RCC 7860 (cell line): ENCODE measurements at regions not wholly inside any gene's neighbourhood (a gene's known extent, or its start where the extent isn't known, plus 50 kb on each side); places are given as distances from the start of the nearest gene placed in this dataset.
"Not testable (repeated sequence)": the region's sequence is repeated elsewhere in the genome, so short reads cannot be mapped to it uniquely, and the experiment has no call there.

ENCODE experiments used
- DNase-seq: peaks from one replicate; pipeline ENCODE4 v3.0.0-alpha.2; 2015; ENCODE audit warnings: low spot score
- FAIRE-seq: peaks from 2 replicates; lab custom pipeline; 2012; peaks lifted over from hg19 to GRCh38; lab: Jason Lieb, UNC

GRCh38 chr9:25472085-25472607, 206.1 kb downstream of the TUSC1 start:
- no peak for DNase-seq
- no peak for FAIRE-seq

- DNase-seq (no peak), FAIRE-seq (no peak)
These were observed 216.8 kb downstream of the TUSC1 start for GRCh38 chr9:25461416-25461815.

- no peak for DNase-seq
- FAIRE-seq, result no peak
These were observed 224.4 kb downstream of the TUSC1 start for GRCh38 chr9:25453875-25454274.

- no peak for FAIRE-seq
- DNase-seq, result no peak
These were observed 228.7 kb downstream of the TUSC1 start for GRCh38 chr9:25449503-25449902.

- DNase-seq, FAIRE-seq: not testable (repeated sequence)
These were observed 232.5 kb downstream of the TUSC1 start for GRCh38 chr9:25445721-25446120.

GRCh38 chr9:25442526-25442925, 235.7 kb downstream of the TUSC1 start:
- FAIRE-seq (no peak), DNase-seq (no peak)

- DNase-seq (no peak), FAIRE-seq (no peak)
These were observed 250.3 kb downstream of the TUSC1 start for GRCh38 chr9:25427898-25428297.

GRCh38 chr9:25427290-25427689, 251.0 kb downstream of the TUSC1 start:
- DNase-seq (no peak), FAIRE-seq (no peak)

- no peak for FAIRE-seq
- no peak for DNase-seq
These were observed 256.7 kb downstream of the TUSC1 start for GRCh38 chr9:25421560-25421959.

GRCh38 chr9:25418974-25419373, 259.3 kb downstream of the TUSC1 start:
- DNase-seq (no peak), FAIRE-seq (no peak)

- DNase-seq, result no peak
- no peak for FAIRE-seq
These were observed 262.5 kb downstream of the TUSC1 start for GRCh38 chr9:25415718-25416117.

- DNase-seq, result no peak
- no peak for FAIRE-seq
These were observed 265.6 kb downstream of the TUSC1 start for GRCh38 chr9:25412646-25413045.

- no peak for DNase-seq
- FAIRE-seq, result no peak
These were observed 280.5 kb downstream of the TUSC1 start for GRCh38 chr9:25397746-25398145.

GRCh38 chr9:25396828-25397227, 281.4 kb downstream of the TUSC1 start:
- no peak for FAIRE-seq
- no peak for DNase-seq

- no peak for DNase-seq
- FAIRE-seq, result no peak
These were observed 297.1 kb downstream of the TUSC1 start for GRCh38 chr9:25381141-25381540.

- FAIRE-seq (no peak), DNase-seq (no peak)
These were observed 301.2 kb downstream of the TUSC1 start for GRCh38 chr9:25377039-25377438.

GRCh38 chr9:25374281-25374680, 304.0 kb downstream of the TUSC1 start:
- FAIRE-seq (no peak), DNase-seq (no peak)

GRCh38 chr9:25366906-25367305, 311.3 kb downstream of the TUSC1 start:
- DNase-seq, result no peak
- no peak for FAIRE-seq

- no peak for DNase-seq
- no peak for FAIRE-seq
These were observed 324.5 kb downstream of the TUSC1 start for GRCh38 chr9:25353783-25354182.

GRCh38 chr9:25350011-25350410, 328.2 kb downstream of the TUSC1 start:
- no peak for FAIRE-seq
- no peak for DNase-seq

- DNase-seq, result no peak
- FAIRE-seq, result no peak
These were observed 356.1 kb downstream of the TUSC1 start for GRCh38 chr9:25322142-25322541.

- DNase-seq (no peak), FAIRE-seq (no peak)
These were observed 367.3 kb downstream of the TUSC1 start for GRCh38 chr9:25310961-25311360.

- FAIRE-seq (no peak), DNase-seq (no peak)
These were observed 369.7 kb downstream of the TUSC1 start for GRCh38 chr9:25308549-25308948.

GRCh38 chr9:25302601-25303000, 375.6 kb downstream of the TUSC1 start:
- FAIRE-seq (no peak), DNase-seq (no peak)
